ENCODE measurements at regions not wholly inside any gene's neighbourhood (a gene's known extent, or its start where the extent isn't known, plus 50 kb on each side); places are given as distances from the start of the nearest gene placed in this dataset.

DNA sequence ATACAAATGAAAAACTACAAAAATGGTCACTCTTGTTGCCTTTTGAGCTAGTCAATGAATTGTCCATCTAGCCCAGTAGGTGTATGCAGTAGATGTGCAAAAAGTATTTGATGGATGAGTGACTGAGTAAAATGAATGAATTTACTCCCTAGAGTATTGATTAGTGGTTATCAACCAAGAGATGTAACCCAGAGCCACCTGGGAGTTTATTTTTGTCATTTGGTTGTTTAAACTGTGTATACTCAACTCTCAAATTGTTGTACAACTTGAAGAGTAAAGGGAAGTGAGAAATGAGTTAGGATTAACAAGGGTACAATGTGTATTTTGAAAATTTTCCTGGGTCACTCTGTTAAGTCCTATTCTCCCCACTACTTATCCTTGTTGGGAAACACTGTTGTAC, 124.1 kb upstream of the TMCO5A start:
- no peak for ATAC-seq (ENCODE audit: insufficient number of reproducible peaks, low FRiP score, low read depth)

DNA sequence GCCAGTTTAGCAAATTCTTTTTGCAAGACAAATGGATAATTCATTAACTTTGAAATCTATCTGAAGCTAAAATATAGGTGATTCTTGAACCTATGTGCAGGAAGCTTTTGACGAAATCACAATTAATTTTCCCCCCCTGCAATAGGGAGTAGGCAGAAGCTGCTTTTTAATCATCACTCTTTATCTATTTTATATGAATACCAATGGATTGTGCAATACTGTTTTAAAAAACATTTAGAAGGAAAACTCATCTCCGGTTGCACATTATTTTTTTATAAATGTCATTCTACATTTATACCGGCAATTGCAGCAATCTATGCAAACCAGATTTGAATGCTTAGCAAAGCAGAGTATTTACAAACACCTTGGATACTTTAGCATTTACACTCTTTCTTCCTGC, 121.1 kb upstream of the TMCO5A start:
- Histone ChIP-seq H3K4me1 (ENCODE audit: control insufficient read depth in 1 of 2, low read depth in 2 of 2) (no peaks in the 10 kb centered on the region), H3K27me3 (replicated peaks; ENCODE audit: insufficient read depth) (no peaks in the 10 kb centered on the region), H3K36me3 (no peaks in the 10 kb centered on the region), H3K27ac (no peak overlapping the region), H3K4me3 (no peak overlapping the region), H3K9me3 (no peaks in the 10 kb centered on the region)
- ATAC-seq (ENCODE audit: insufficient number of reproducible peaks, low FRiP score, low read depth) (no peak), DNase-seq (ENCODE audit: low spot score) (no peak)
- TF ChIP-seq, protein P1, sequence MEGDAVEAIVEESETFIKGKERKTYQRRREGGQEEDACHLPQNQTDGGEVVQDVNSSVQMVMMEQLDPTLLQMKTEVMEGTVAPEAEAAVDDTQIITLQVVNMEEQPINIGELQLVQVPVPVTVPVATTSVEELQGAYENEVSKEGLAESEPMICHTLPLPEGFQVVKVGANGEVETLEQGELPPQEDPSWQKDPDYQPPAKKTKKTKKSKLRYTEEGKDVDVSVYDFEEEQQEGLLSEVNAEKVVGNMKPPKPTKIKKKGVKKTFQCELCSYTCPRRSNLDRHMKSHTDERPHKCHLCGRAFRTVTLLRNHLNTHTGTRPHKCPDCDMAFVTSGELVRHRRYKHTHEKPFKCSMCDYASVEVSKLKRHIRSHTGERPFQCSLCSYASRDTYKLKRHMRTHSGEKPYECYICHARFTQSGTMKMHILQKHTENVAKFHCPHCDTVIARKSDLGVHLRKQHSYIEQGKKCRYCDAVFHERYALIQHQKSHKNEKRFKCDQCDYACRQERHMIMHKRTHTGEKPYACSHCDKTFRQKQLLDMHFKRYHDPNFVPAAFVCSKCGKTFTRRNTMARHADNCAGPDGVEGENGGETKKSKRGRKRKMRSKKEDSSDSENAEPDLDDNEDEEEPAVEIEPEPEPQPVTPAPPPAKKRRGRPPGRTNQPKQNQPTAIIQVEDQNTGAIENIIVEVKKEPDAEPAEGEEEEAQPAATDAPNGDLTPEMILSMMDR (IDR thresholded peaks at IDR 0.05), result no peak

More for the DNA sequence above, 124.1 kb upstream of the TMCO5A start:
- Histone ChIP-seq H3K4me1 (ENCODE audit: control insufficient read depth in 1 of 2, low read depth in 2 of 2) (no peaks in the 10 kb centered on the region), H3K27me3 (replicated peaks; ENCODE audit: insufficient read depth) (no peaks in the 10 kb centered on the region), H3K27ac (no peak overlapping the region), H3K36me3 (no peaks in the 10 kb centered on the region), H3K9me3 (no peaks in the 10 kb centered on the region), H3K4me3 (no peak overlapping the region)
- TF ChIP-seq, protein P1 (IDR thresholded peaks at IDR 0.05), result no peak
- DNase-seq (ENCODE audit: low spot score), result no peak

DNA sequence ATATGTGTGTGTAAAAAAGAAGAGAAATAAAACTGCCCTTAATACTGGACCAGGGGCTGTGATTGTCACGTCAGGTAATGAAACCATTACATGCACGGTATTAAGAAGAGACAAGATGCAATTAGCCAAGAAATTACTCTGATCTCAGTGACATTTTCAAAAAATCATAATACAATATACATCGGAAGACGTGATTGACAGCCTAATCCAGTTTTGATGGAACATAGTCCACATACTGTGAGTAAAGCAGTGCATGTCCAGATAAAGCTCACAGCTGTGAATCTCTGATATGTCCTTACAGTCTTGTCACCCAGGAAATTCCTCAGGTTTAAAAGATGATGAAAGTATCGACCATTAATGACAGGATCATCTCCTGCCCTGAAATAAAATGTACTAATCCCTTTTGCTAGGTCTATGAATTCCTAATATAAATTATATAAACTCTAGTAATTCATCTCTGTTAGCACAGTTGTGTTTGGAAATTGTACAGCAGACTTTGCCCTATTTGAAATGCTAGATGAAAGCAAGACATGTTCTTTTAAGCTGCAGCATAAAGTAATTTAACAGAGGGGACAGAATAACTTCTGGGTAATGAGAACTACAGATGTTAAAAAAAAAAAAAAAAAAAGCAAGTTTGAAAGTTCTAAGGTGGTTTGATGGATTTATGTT, 119.5 kb upstream of the TMCO5A start:
- ATAC-seq (ENCODE audit: insufficient number of reproducible peaks, low FRiP score, low read depth) (no peak), DNase-seq (ENCODE audit: low spot score) (no peak)
- TF ChIP-seq, protein P1 (IDR thresholded peaks at IDR 0.05), result no peak
- H3K27me3 ChIP-seq (replicated peaks; ENCODE audit: insufficient read depth), result no peaks in the 10 kb centered on the region
- H3K4me1 ChIP-seq (ENCODE audit: control insufficient read depth in 1 of 2, low read depth in 2 of 2), result no peaks in the 10 kb centered on the region
- no peak overlapping the region for H3K4me3 ChIP-seq
- no peaks in the 10 kb centered on the region for H3K36me3 ChIP-seq
- H3K9me3 ChIP-seq, result no peaks in the 10 kb centered on the region
- no peak overlapping the region for H3K27ac ChIP-seq

DNA sequence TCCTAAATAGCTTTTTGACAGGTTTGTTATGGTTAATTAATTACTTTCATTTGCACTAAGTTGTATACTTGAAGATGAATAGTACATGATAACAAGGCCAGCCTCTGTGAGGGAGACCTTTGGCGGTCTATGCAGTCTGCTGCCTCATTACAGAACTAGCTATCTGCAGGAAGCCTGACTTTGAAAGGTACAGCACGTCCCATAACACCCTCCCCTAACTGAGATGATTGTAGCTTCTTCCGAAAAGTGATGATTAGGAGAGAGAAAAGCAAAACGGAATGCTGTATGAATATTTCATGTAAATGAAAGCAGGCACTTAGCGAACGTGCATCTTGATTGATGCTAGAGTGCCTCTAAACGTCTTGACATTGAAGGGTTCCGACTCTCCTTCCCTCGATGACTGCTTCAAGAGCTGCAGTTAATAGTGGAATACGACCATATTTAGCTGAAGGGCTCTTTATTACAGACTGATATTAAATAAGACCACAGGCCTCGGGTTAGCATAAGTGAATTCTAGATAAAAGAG, 116.2 kb upstream of the TMCO5A start:
- no peak overlapping the region for H3K27ac ChIP-seq
- ATAC-seq (ENCODE audit: insufficient number of reproducible peaks, low FRiP score, low read depth) (no peak), DNase-seq (ENCODE audit: low spot score) (no peak)
- no peak overlapping the region for H3K4me3 ChIP-seq
- TF ChIP-seq, protein P1 (IDR thresholded peaks at IDR 0.05), result no peak
- H3K9me3 ChIP-seq, result no peaks in the 10 kb centered on the region
- no peaks in the 10 kb centered on the region for H3K4me1 ChIP-seq (ENCODE audit: control insufficient read depth in 1 of 2, low read depth in 2 of 2)
- no peaks in the 10 kb centered on the region for H3K36me3 ChIP-seq
- H3K27me3 ChIP-seq (replicated peaks; ENCODE audit: insufficient read depth), result no peaks in the 10 kb centered on the region

DNA sequence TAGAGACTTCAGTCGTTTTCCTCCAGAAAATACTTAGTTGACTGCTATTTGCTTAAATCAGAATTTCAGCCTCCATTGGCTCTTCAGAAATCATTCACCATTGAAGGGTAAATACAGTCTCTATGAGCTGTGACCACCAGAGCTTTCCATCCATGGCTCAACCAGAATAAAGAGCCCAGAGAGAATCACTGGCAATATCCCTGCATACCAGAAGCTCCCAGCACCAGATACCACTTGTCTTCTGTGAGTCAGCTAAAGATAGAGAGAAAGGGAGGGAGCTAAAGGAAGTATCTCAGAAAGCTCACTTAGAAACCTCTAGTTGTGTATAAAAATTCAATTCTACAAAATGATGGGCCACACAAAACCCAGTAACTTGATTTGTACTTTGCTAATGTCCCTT, 115.2 kb upstream of the TMCO5A start:
- Histone ChIP-seq H3K27ac (no peak overlapping the region), H3K36me3 (no peaks in the 10 kb centered on the region), H3K4me3 (no peak overlapping the region), H3K27me3 (replicated peaks; ENCODE audit: insufficient read depth) (no peaks in the 10 kb centered on the region), H3K9me3 (no peaks in the 10 kb centered on the region), H3K4me1 (ENCODE audit: control insufficient read depth in 1 of 2, low read depth in 2 of 2) (no peaks in the 10 kb centered on the region)
- no peak for DNase-seq (ENCODE audit: low spot score)
- no peak for ATAC-seq (ENCODE audit: insufficient number of reproducible peaks, low FRiP score, low read depth)
- TF ChIP-seq, protein P1 (IDR thresholded peaks at IDR 0.05), result no peak
